ENCODE measurements at regions not wholly inside any gene's neighbourhood (a gene's known extent, or its start where the extent isn't known, plus 50 kb on each side); places are given as distances from the start of the nearest gene placed in this dataset.

- Histone ChIP-seq H3K4me3 (no peak overlapping the region), H3K36me3 (no peaks in the 10 kb centered on the region), H3K4me1 (no peaks in the 10 kb centered on the region), H3K27ac (replicated peaks in 1 of 4) (no peak overlapping the region), H3K27me3 (no peaks in the 10 kb centered on the region), H3K9me3 (no peaks in the 10 kb centered on the region)
- no peak for DNase-seq (ENCODE audit: extremely low spot score)
- TF ChIP-seq EP300 (IDR thresholded peaks at IDR 0.05) (no peak), POLR2AphosphoS5 (IDR thresholded peaks at IDR 0.05) (no peak), POLR2A (IDR thresholded peaks at IDR 0.05; ENCODE audit: low read depth) (no peak), CTCF (IDR thresholded peaks at IDR 0.05) (no peak)
- 76% methylated on average over 1 of the region's 1 CpG for WGBS
- intact Hi-C loops (cut with DNase I): no loop called here
Measured at GRCh38 chr9:80351612-80352011, 779.8 kb downstream of the TLE4 start.

DNA sequence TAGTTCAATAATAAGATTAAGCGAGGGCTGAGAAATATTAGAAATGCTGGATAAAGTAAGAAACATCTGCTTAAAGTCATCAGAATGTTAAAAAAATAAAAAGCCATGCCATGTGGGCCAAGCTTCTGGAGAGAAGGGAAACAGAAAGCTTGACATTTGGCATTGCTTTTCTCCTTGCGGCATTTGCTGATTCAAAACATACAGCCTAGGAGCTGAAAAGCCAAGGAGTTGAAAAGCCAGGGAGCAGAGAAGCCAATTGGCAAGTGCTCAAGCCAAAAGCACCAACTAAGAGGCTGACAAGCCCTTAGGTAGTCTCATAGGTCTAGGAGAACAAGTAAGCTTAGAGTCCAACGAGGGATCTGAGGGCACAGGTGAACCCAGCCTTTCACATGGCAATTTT, 754.3 kb downstream of the TLE4 start:
- Histone ChIP-seq H3K4me3 (no peak overlapping the region), H3K4me1 (peaks cover 0 to 9% (median 2%) of the 10 kb centered on the region in 4 donors), H3K27me3 (no peaks in the 10 kb centered on the region), H3K36me3 (no peaks in the 10 kb centered on the region), H3K9me3 (peaks cover 0 to 6% (median 0%) of the 10 kb centered on the region in 4 donors), H3K27ac (replicated peaks in 1 of 4) (no peak overlapping the region)
- no peak for TF ChIP-seq CTCF (IDR thresholded peaks at IDR 0.05)
- TF ChIP-seq POLR2A (IDR thresholded peaks at IDR 0.05; ENCODE audit: low read depth): no peak
- no peak for TF ChIP-seq POLR2AphosphoS5 (IDR thresholded peaks at IDR 0.05)
- no peak for TF ChIP-seq EP300 (IDR thresholded peaks at IDR 0.05)
- 60% methylated on average over 3 of the region's 3 CpGs for WGBS
- no peak for DNase-seq (ENCODE audit: extremely low spot score)
- intact Hi-C loops (cut with DNase I): no loop called here

DNA sequence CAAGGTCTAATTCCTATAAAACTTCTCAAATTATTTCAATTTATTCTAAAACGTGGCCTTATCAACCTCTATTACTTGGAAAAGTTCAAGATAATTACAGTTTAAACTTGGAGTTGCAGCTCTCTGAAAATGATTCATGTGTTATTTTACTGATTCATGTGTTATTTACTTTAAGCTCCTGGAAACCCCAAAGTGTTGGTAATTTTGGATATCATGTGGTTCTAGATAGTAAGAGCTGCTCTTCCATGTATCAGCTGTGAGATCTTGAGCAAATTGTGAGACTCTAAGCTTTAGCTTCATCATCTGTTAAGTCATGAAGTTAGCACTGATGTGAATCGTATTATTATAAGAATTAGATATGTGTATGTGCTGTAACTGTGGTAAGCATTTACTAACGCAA, 749.2 kb downstream of the TLE4 start:
- DNase-seq (ENCODE audit: extremely low spot score): no peak
- Histone ChIP-seq H3K4me3 (no peak overlapping the region), H3K27me3 (no peaks in the 10 kb centered on the region), H3K27ac (replicated peaks in 1 of 4) (no peak overlapping the region), H3K4me1 (peaks cover 0 to 10% (median 2%) of the 10 kb centered on the region in 4 donors), H3K9me3 (no peaks in the 10 kb centered on the region), H3K36me3 (no peaks in the 10 kb centered on the region)
- WGBS: 65% methylated on average over 3 of the region's 3 CpGs
- no peak for TF ChIP-seq POLR2A (IDR thresholded peaks at IDR 0.05; ENCODE audit: low read depth)
- TF ChIP-seq EP300 (IDR thresholded peaks at IDR 0.05): no peak
- no peak for TF ChIP-seq POLR2AphosphoS5 (IDR thresholded peaks at IDR 0.05)
- TF ChIP-seq CTCF (IDR thresholded peaks at IDR 0.05): no peak
- intact Hi-C loops (cut with DNase I): no loop called here

- H3K4me3 ChIP-seq: no peak overlapping the region
- intact Hi-C loops (cut with DNase I): no loop called here
Measured at GRCh38 chr9:80320480-80320879, 748.7 kb downstream of the TLE4 start.

More at GRCh38 chr9:80320480-80320879, 748.7 kb downstream of the TLE4 start:
- no peaks in the 10 kb centered on the region for H3K9me3 ChIP-seq
- H3K36me3 ChIP-seq: no peaks in the 10 kb centered on the region
- WGBS: 50% methylated on average over 4 of the region's 4 CpGs
- no peak overlapping the region for H3K27ac ChIP-seq (replicated peaks in 1 of 4)
- H3K4me1 ChIP-seq: peaks cover 0 to 6% (median 2%) of the 10 kb centered on the region in 4 donors
- no peaks in the 10 kb centered on the region for H3K27me3 ChIP-seq
- TF ChIP-seq EP300 (IDR thresholded peaks at IDR 0.05) (no peak), CTCF (IDR thresholded peaks at IDR 0.05) (no peak), POLR2A (IDR thresholded peaks at IDR 0.05; ENCODE audit: low read depth) (no peak), POLR2AphosphoS5 (IDR thresholded peaks at IDR 0.05) (no peak)
- no peak for DNase-seq (ENCODE audit: extremely low spot score)
